ENCODE measurements at regions not wholly inside any gene's neighbourhood (a gene's known extent, or its start where the extent isn't known, plus 50 kb on each side); places are given as distances from the start of the nearest gene placed in this dataset.

DNA sequence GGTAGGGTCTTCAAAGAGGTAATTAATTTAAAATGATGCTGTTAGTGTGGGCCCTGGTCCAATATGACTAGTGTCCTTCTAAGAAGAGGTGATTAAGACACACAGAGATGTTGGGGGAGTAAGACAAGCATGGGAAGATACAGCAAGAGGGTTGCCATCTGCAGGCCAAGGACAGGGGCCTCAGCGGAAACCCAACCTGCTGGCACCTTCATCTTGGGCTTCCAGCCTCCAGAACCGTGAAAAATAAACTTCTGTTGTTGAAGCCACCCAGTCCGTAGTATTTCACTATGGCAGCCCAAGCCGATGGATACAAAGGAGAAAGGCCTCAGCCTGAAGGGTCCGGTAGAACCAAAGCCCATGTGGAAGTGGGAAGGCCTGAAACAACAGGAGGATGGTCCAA lies 161.7 kb upstream of the UBE2E1 start:
- no peak for DNase-seq (ENCODE audit: low read depth in 4 of 4, low spot score in 2 of 4)

DNA sequence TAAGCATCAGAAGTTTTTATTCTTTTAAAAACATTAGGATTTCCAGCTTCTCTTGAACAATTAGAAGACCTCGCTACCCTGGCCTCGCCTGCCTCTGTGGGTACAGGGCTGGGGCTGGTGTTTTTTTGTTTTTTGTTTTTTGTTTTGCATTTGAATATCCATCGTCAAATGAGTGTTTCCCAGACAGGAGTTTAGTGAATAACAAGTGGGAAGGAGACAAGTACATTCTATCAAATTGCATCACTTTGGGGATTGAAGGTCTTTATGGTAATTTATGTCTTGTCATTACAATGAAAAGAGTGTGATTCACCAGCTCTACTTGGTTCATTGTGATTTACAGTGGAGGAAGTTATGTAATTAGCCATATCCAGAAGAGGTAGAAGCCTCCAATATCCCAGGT lies 161.1 kb upstream of the UBE2E1 start:
- DNase-seq (ENCODE audit: low read depth in 4 of 4, low spot score in 2 of 4): no peak

DNA sequence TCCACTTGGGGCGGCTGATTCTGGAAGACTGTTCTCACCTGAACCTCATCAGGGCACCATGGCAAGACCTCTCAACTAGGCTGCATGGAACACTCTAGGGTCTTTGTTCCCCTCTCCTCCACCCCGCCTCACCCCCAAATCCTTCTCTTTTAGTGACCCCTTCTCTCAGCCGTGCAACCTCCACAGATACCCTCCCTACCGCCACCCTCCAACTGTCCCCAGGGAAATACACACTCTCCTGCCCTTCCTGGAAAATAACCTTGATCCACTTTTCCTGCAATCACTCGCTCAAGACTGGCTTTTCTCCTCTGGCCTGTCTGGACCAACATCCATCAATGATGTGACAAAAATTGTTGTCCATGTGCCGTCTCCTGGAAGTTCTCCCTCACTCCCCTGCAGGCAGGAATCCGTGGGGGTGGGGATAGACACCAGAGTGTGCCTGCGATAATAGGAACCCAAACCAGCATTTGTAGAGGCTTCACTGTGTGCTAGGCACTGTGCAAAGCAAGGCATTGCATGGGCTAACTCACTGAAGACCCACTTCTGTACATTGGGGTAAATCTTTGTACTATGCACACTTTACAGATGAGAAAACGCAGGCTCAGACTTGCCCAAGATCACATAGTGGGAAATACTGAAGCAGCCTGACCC lies 160.1 kb upstream of the UBE2E1 start:
- no peak for DNase-seq (ENCODE audit: low read depth in 4 of 4, low spot score in 2 of 4)

DNA sequence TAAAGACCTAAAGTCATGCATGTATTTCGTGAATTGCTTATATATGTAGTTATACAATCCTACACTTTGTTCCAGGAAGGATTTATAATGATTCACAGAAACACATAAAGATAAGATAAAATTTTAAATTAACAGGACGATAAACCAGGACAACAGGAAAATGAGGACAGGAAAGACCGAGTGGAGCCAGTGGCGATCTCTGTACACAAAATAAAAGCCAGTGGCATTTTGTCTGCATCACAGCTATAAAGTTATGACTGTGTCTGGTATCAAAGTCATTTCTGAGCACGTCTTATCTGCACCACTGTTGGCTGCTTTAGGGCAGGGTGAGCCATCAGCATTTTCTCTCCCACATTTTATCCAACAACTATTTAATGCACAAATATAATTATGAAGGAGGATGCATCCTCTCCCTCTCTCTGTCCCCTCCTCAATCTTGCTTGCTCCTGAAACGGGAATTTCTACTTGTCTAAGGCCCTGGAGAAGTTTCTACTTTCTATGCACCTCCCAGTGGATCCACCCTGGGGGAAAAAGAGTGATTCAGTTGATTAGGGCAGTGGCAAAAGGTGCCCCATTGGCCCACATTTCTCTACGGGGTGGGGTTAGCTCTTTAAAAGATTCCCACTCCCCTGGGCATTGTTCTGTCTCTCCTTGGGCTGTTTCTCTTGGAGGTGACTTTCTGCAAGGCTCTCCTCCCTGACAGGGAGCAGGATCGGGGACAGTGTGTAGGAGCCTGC lies 159.4 kb upstream of the UBE2E1 start:
- no peak for DNase-seq (ENCODE audit: low read depth in 4 of 4, low spot score in 2 of 4)

DNA sequence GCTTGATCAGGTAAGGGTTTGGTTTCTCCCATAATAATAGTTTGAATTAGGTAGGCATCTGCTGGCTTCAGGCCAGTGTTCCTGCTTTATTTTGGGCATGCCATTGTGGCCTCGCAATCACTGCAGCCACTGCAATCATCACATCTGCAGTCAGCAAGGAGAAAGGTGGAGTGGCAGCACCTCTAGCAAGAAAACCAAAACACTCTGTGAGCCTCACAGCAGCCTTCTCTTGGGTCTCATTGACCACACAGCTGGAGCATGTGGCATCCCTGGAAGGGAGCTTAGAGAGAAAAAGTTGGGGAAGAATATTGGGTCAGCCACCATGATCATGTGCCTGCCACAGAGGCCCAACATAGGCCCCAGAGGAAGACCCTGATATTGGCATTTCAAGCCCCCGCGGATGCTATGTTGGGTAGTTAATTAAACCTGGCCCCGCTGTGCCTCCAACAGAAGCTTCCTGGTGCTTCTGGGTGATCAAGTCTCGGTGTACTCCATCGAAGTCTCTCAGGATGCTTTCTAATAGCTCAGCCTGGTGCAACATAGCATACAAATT lies 158.0 kb upstream of the UBE2E1 start:
- DNase-seq (ENCODE audit: low read depth in 4 of 4, low spot score in 2 of 4): no peak

DNA sequence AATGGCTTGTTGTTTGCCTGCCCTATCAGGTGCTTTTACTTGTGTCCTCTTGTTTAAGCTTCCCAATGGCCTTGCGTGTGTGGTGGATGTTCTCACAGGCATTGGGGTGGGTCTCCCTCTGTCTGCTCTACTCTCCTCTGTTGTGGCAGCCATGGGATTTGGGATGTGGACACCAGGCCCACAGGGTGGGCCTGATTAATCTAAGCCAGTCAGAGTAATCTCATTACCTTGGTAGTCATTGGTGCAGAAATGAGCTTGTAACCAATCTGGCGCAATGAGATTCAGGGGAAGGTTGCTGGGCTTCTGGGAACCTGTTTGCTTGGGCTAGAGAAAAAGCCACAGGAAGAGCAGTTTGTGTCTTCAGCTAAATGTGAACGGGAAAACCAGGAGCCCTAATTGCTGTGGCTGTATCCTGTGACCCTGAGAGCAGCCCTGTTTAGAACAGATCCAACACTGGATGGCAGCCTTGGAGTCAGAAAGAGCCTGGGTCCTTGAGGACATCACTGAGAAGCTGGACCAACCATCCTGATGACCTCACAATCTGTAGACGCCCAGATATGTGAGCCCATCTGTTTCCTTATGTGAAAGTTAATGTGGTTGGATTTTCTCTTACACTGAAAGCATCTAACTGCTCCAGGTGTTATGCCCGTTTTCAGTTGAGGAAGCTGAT lies 157.3 kb upstream of the UBE2E1 start:
- no peak for DNase-seq (ENCODE audit: low read depth in 4 of 4, low spot score in 2 of 4)

DNA sequence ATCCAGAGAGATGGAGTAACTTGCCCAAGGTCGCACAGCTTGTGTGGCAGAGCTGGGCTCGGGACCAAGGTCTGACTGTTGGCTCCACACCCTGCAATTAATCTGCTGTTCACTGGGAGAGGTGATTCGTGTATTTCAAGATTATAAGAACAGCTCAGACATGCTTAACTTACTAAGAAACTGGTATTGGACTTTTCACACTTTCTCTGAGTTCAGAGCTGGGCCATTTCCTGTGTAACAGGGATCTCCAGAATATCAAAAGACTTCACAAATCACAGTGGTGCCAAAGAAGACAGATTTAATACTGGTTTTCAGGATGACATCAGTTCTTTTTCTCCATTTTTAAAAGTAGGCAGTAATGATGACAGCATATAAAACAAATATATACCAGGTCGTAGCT lies 156.8 kb upstream of the UBE2E1 start:
- no peak for DNase-seq (ENCODE audit: low read depth in 4 of 4, low spot score in 2 of 4)

DNA sequence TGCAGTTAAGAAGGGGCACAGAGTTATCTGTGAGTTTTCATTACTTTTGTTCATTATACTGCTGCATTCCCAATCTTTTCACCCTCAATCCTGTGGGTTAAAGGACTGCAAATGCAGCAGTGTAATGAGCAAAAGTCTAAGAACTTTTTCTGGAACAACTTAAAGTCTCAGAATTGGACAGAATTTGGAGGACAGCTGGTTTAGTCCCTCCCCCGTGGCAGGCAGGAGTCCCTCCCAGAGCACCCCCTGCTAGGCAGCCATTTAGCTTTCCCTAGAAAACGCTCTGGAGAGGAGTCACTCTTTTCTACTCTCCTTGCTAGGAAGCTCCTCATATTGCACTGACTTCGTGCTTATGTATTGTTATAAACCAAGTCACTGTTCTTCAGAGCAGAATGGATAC lies 156.3 kb upstream of the UBE2E1 start:
- DNase-seq (ENCODE audit: low read depth in 4 of 4, low spot score in 2 of 4): no peak

DNA sequence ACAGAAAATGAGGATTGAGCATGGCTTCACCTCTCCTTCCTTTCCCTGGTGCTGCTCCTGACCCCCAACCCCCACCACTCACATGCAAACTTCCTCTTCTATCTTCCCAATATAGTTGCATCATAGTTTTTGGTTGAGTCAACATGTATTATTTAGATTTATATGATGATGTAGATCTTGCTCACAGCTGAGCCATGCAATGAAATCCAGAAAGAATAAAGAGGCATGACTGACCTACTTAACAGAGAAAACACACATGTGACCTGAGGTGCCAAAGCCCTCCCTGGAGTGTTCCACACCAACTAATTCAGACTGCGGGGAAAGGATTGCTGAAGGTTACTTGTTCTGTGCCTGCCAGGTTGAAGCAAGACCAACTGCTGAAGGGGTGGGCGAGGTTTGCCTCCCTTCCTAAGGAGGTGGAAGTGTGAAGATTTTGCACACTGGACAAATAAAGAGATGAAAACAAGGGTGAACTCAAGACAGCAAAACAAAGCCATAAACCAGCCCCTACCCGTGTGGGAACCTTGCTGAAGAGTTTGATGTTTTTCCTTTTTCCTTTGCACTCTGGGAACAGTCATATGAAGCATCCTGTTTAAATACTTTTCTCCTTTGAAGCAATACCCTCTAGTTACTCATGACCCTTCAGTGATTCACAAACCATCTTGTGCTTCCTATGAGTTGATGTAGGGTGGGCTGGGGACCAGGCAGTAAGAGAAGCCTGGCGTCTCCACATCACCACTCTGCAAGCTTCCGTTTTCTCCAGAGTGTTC lies 155.2 kb upstream of the UBE2E1 start:
- DNase-seq (ENCODE audit: low read depth in 4 of 4, low spot score in 2 of 4): no peak

DNA sequence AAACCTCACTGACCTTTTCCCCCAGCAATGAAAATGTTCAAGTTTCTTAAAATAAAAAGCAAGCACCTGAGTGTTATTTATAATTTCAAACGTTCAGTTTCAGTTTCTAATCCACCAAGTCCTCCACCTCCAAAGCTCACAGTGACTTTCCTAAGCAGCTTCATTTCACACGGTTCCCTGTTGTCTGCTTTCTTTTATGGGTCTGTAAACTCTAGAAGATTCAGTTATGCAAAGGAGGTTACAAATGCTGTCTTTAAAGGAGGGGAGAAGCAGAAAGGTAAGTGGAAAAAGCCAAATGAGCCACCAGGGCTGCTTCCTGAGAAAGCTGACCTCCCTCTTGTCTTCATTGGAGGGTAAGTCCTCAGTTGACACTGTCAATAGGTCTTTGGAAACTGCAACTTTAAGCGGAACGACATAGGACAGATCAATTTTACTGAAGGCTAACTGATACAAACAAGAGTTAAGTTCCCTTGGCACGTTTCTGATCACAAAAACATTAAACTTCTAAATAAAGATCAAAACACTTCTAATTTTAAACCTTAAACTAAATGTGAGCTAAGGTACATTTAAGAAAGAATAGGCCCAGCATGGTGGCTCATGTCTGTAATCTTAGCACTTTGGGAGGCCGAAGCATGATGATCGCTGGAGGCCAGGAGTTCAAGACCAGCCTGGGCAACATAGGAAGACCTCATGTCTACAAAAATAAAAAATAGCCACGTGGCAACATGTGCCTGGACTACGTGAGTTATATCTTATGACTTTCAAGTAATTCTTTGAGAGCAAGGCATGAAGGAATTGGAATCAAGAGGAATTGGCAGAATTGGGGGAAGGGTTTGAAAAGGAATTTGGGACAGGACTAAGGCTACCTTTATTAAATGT lies 151.9 kb upstream of the UBE2E1 start:
- DNase-seq (ENCODE audit: low read depth in 4 of 4, low spot score in 2 of 4): no peak

DNA sequence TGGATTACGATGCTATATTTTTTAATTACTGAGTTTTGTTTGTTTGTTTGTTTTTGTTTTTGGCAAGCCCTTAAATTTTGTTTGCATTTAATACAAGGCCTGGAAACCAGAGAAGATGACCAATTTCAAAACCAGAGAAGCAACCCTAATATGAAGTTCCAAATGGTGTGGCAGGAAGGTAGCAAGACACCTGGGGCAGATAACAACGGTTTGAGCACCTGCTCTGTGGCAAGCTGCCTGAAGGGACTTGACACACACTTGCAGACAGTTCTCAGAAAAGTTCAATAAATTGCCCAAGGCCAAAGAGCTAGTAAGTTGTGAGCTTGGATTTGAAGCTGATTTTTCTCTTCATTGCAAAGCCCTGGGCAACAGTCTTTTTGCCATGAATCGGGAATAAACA lies 151.2 kb upstream of the UBE2E1 start:
- DNase-seq (ENCODE audit: low read depth in 4 of 4, low spot score in 2 of 4): no peak

DNA sequence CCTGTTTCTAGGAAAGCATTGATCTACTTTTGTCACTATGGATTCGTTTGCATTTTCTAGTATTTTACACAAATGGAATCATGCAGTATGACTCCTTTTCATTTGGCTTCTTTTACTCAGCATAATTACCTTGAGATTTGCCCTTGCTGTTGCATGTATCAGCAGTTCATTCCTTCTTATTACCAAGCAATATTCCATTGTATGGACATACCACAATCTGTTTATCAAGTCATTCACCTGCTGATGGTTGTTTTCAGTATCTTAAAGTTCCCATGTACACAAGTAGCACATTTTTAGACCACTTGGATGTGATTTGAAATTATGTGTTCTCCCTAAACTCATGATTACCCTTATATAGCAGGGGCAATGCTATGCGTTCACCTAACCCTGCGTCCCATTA lies 150.0 kb upstream of the UBE2E1 start:
- no peak for DNase-seq (ENCODE audit: low read depth in 4 of 4, low spot score in 2 of 4)

DNA sequence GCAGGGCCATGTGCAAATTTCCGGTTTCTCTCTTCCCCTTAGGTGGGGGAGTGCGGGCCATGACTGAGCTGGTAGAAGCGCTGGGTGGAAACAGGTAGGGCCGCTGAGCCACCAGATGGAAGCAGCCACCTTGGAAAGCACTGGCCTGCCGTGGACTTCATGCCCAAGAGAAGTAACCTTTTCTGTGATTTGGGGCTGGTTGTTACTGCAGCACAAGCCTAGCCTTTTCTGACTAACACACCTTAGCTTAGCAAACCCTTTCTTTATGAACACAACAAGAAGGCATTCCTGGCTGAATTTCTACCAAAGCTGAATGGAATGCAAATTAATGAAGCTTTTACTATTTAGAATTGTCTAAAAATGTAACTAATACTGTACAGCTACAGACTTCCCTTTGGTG lies 149.6 kb upstream of the UBE2E1 start:
- DNase-seq (ENCODE audit: low read depth in 4 of 4, low spot score in 2 of 4): no peak

DNA sequence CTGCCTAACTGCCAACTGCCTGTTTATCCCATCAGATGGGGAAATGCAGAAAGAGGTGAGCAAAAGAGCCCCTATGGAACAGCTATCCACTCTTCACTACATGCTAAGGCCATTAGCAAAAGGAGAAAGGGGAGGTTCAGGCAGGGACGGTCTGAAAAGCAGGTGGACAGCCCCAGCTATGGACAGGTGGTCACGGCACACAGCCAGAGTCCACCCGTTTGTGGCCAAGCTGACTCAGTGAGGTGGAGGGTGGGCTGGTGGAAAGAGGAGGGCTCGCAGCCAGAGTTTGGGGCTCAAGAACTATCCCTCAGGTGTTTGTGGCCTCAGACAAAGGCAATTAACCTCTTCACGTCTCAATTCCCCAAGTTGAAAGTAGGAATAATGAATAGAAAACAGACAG lies 148.9 kb upstream of the UBE2E1 start:
- DNase-seq (ENCODE audit: low read depth in 4 of 4, low spot score in 2 of 4): no peak

DNA sequence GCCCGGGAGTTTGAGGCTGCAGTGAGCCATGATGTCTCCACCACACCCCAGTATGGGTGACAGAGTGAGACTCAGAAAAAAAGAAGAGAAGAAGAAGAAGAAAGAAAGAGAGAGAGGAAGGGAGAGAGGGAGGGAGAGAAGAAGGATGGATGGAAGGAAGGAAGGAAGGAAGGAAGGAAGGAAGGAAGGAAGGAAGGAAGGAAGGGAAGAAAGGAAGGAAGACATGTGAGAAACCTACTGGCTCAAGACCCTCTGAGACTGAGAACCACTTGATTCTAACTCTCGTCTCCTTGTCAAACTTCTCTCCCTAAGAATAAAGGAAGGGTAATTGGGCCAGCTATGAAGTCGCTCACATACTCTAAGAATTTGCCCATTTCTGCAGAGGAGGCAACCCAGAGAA lies 148.1 kb upstream of the UBE2E1 start:
- no peak for DNase-seq (ENCODE audit: low read depth in 4 of 4, low spot score in 2 of 4)

DNA sequence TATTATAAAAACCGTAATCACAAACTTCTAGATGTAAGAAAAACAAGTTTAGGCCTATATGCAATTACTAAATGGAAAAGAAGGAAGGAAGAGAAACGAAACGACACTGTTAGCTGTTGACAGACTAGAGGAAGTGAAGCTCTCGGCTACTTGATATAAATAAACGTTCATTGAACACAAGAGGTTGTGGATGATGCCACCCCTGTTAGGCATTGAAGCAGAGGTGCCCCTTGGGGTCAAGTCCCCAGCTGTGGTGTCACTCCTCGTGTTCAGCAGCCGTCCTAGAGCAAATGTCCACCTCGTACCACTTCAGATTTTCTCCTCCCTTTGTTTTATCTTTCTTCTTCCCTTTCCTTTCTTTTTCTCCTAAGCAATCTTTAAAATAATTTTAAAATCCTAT lies 146.5 kb upstream of the UBE2E1 start:
- DNase-seq (ENCODE audit: low read depth in 4 of 4, low spot score in 2 of 4): no peak

DNA sequence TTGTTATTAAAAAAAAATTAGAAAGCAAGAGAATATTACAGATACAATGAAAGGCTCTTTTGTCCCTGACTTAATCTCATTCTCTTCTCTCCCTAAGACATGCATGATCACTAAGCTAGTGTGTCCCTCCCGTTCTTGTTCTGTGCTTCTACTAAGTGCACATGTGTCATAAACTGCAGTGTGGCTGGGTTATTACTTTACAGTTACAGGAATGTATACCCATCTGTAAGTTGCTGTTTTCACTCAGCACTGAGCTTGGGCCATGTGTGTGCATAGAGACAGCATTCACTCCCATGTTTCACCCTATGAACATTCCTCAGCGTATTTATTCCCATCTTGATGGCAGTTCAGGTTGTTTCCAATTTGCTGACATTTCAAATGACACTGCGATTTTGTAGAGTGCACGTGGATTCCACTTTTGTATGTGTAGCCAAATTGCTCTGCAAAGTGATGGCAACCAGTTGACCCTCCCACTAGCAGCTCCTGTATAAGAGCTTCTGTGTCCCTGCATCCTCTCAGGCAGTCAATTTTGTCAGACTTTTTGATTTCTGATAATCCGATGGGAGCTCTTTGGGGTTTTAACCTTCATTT lies 145.8 kb upstream of the UBE2E1 start:
- no peak for DNase-seq (ENCODE audit: low read depth in 4 of 4, low spot score in 2 of 4)

DNA sequence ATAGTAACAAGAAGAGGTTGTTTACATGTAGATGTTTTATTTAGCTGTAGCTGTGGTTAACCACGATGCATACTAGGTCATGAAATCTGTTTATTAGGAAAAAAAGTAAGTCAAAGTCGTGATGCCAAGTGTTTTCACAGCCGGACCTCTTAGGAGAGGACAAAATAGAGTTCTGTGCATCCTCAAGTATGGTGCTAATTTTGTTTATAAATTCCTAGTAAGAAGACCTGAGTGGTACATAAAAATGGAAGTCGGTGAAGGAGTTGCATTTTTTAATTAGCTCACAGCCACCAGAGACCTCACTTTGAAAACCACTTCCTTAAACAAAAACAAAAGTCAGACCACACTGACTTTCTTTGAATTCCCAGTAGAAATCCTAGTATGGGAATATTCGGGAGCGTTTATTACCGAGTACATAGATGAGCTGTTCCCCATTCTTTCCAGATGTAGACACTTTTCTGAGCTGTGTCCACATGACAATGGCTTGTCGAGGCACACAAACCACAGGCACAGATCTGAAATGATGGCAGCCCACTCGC lies 143.6 kb upstream of the UBE2E1 start:
- DNase-seq (ENCODE audit: low read depth in 4 of 4, low spot score in 2 of 4): no peak

DNA sequence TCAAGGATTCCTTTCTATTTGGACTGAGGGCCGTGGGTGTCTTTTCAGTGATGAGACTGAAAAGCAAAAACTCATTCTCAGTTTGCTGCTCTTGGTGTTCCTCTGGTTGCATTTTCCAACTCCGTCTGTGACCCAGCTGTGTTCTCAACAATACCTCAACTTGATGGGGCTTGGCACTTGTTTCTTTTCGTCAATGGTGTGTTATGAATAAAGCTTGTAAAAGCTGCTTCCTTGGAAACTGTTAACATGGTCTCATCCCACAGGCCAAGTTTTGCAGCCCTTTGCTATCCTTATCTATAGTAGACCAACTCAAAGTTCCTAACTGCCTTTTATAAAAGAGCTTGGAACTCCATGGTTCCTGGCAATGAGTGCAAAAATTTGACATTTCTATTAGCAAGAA lies 142.5 kb upstream of the UBE2E1 start:
- DNase-seq (ENCODE audit: low read depth in 4 of 4, low spot score in 2 of 4): no peak

Measured in left renal cortex interstitium (tissue), 4 donors.